Testis (tissue), 2 donors: ENCODE measurements at regions not wholly inside any gene's neighbourhood (a gene's known extent, or its start where the extent isn't known, plus 50 kb on each side); places are given as distances from the start of the nearest gene placed in this dataset.

ENCODE experiments used
- DNase-seq: peaks from one replicate; pipeline ENCODE4 v3.0.0-alpha.2; 2019
- H3K27ac ChIP-seq, 2 donors: fragments of 200-600 bp; sonication (generic); one replicate each; pipeline ENCODE4 v1.5.1; 2019
- H3K27me3 ChIP-seq: fragments of 200-600 bp; sonication (generic); one replicate; pipeline ENCODE4 v1.5.1; 2019
- H3K36me3 ChIP-seq: fragments of 200-600 bp; sonication (generic); one replicate; pipeline ENCODE4 v1.5.1; 2017; ENCODE audit warnings: low read depth; ENCODE audit errors: missing control alignments
- H3K4me1 ChIP-seq: fragments of 200-600 bp; sonication (generic); one replicate; pipeline ENCODE4 v1.5.1; 2019
- H3K4me3 ChIP-seq, 2 donors: fragments of 200-600 bp; sonication (generic); one replicate each; pipeline ENCODE4 v1.5.1; 2017 to 2019
- H3K9me3 ChIP-seq: fragments of 200-600 bp; sonication (generic); one replicate; pipeline ENCODE4 v1.5.1; 2017
- POLR2A ChIP-seq: fragments of 450-650 bp; IDR thresholded peaks from one replicate; pipeline ENCODE4 v1.6.1; 2017; ENCODE audit warnings: antibody characterized with exemption, mild to moderate bottlenecking, moderate library complexity
- WGBS, 2 donors: methylation state at CpG; one replicate each; pipeline ENCODE4 v1.1.5; 2018; 5-methylcytosine and 5-hydroxymethylcytosine counted together
- intact Hi-C: fragments of 100-400 bp; cut with DNase I; formaldehyde crosslinking; loops from one replicate; pipeline ENCODE4 v1.15.1; 2023; ENCODE audit warnings: low total_unique reads
- TF ChIP-seq, protein P1 (sequence below), 3 experiments: fragments of 450-650 bp in 2 of 3; fragments of 200-600 bp in 1 of 3; sonication (generic) in 1 of 3; IDR thresholded peaks; one replicate each; pipeline ENCODE4 v1.5.1; 2016 to 2019; ENCODE audit warnings: antibody characterized with exemption in 3 of 3, mild to moderate bottlenecking in 2 of 3, moderate library complexity in 1 of 3

DNA sequence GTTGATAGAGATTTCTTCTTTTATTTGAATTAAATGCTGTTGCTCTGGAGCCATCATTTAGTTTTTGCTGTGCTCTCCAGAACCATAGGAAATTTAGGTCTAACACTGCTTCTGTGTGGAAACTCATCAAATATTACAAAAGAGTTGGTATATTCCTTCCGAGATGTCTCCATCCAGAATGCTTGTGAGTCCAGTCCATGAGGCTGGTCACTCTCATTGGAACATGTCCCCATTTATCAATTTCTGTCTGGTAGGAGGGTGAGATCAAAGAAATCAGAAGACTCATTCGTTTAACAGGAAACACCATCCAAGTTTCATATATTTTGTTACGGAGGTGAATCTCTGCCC is 52.4 kb upstream of the LMO2 start:
- Histone ChIP-seq H3K27ac (no peak overlapping the region), H3K9me3 (no peaks in the 10 kb centered on the region), H3K4me1 (no peaks in the 10 kb centered on the region), H3K27me3 (no peaks in the 10 kb centered on the region), H3K36me3 (no peaks in the 10 kb centered on the region), H3K4me3 (no peak overlapping the region)
- no peak for DNase-seq
- intact Hi-C loops, result no loop called here
- no peak for TF ChIP-seq POLR2A
- TF ChIP-seq, protein P1, sequence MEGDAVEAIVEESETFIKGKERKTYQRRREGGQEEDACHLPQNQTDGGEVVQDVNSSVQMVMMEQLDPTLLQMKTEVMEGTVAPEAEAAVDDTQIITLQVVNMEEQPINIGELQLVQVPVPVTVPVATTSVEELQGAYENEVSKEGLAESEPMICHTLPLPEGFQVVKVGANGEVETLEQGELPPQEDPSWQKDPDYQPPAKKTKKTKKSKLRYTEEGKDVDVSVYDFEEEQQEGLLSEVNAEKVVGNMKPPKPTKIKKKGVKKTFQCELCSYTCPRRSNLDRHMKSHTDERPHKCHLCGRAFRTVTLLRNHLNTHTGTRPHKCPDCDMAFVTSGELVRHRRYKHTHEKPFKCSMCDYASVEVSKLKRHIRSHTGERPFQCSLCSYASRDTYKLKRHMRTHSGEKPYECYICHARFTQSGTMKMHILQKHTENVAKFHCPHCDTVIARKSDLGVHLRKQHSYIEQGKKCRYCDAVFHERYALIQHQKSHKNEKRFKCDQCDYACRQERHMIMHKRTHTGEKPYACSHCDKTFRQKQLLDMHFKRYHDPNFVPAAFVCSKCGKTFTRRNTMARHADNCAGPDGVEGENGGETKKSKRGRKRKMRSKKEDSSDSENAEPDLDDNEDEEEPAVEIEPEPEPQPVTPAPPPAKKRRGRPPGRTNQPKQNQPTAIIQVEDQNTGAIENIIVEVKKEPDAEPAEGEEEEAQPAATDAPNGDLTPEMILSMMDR (IDR thresholded peaks at IDR 0.05), result no peak
- WGBS, 2 donors, result 90 to 93% methylated on average over 3 of the region's 3 CpGs

DNA sequence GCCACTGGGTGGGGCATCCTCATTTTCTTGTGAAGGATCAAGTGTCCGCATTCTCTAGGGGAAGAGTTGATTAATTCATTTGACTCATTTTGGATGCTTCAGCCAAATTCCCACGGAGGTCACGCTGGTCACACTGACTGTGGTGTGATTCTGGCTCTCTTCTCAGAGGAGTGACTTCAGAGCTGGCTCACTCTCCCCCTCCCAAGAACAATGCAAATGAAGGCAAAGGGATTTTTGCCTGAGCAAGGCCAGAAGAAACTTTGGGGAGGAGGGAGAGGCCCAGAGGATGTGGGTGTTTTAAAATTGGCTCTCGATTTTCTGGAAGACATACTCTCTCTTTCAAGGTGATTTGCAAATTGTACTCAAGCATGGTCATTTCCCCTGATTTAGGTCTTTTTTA is 51.1 kb upstream of the LMO2 start:
- intact Hi-C loops, result no loop called here
- Histone ChIP-seq H3K27ac (no peak overlapping the region), H3K9me3 (no peaks in the 10 kb centered on the region), H3K4me1 (no peaks in the 10 kb centered on the region), H3K36me3 (no peaks in the 10 kb centered on the region), H3K27me3 (no peaks in the 10 kb centered on the region), H3K4me3 (no peak overlapping the region)
- no peak for DNase-seq
- WGBS, 2 donors, result 53 to 59% methylated on average over 4 of the region's 4 CpGs
- no peak for TF ChIP-seq POLR2A
- TF ChIP-seq, protein P1 (IDR thresholded peaks at IDR 0.05), result no peak

DNA sequence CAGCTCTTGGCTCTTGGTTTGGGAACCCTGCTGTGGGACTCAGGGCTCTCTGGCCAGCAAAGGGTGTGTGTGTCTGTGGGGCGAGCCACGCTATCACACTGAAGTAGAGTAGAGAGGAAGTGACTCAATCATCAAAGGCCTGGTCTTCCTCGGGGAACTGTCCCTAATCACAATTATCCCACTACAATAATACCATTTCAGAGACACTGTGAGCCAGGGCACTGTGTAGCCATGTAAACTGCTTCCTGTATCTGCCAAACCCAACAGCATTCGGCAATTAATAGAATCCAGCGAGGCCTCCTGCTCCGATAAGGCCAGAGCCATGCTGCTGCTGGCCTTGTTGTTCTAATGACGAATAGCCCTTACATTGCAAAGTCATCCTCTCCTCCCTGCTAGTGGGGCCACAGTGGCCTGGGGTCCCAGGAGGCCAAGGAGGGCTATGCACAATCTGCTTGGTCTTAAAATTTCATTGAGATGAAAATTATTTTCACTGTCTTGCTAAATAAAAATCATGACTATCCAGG is 49.8 kb upstream of the LMO2 start:
- no peak overlapping the region for H3K4me3 ChIP-seq
- no peaks in the 10 kb centered on the region for H3K27me3 ChIP-seq
- intact Hi-C loops, result no loop called here
- no peaks in the 10 kb centered on the region for H3K36me3 ChIP-seq
- 41 to 59% methylated on average over 7 of the region's 7 CpGs for WGBS, 2 donors
- TF ChIP-seq, protein P1 (IDR thresholded peaks at IDR 0.05), result no peak
- TF ChIP-seq POLR2A, result no peak
- DNase-seq, result no peak
- H3K9me3 ChIP-seq, result no peaks in the 10 kb centered on the region
- H3K4me1 ChIP-seq, result peaks cover 9% of the 10 kb centered on the region
- no peak overlapping the region for H3K27ac ChIP-seq
